ENCODE measurements at regions not wholly inside any gene's neighbourhood (a gene's known extent, or its start where the extent isn't known, plus 50 kb on each side); places are given as distances from the start of the nearest gene placed in this dataset.

DNA sequence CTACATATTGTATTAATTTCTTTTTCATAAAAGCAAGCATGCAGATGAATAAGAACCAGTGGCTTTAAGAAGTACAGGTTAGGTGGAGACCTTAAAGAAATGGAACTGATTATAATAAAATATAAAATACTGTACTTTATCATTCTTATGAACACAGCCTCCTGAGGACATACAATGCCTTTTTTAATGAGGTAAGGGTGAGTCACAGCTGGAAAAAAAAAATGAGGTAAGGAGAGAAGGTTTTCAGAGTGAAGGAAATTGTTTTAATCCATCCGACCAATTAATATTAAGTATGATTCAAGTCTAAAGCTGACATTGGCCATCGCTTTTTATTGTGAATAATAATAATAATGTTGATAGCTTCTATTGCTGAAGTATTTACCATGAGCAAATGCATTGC lies 170.3 kb upstream of the SOX2 start (continued):
- TF ChIP-seq, protein P1, sequence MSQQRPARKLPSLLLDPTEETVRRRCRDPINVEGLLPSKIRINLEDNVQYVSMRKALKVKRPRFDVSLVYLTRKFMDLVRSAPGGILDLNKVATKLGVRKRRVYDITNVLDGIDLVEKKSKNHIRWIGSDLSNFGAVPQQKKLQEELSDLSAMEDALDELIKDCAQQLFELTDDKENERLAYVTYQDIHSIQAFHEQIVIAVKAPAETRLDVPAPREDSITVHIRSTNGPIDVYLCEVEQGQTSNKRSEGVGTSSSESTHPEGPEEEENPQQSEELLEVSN (IDR thresholded peaks at IDR 0.05) = no peak
- TF ChIP-seq CHD1 (IDR thresholded peaks at IDR 0.05; ENCODE audit: low read depth, low read length) (no peak), SP4 (IDR thresholded peaks at IDR 0.05; ENCODE audit: low read length) (no peak), TEAD4 (IDR thresholded peaks at IDR 0.05; ENCODE audit: low read depth, low read length) (no peak), CHD2 (IDR thresholded peaks at IDR 0.05; ENCODE audit: low read length) (no peak), HDAC2 (IDR thresholded peaks at IDR 0.05; ENCODE audit: borderline replicate concordance in 1 of 2, low read depth in 2 of 2, low read length in 2 of 2) (no peak)
